Naive thymus-derived CD4-positive, alpha-beta T cell (primary cell): ENCODE measurements at regions not wholly inside any gene's neighbourhood (a gene's known extent, or its start where the extent isn't known, plus 50 kb on each side); places are given as distances from the start of the nearest gene placed in this dataset.
"Not testable (repeated sequence)": the region's sequence is repeated elsewhere in the genome, so short reads cannot be mapped to it uniquely, and the experiment has no call there.

Experiments
- ATAC-seq: fragments of 150-1000 bp; cut with Tn5 transposase; 2 replicates; pipeline ENCODE4 v1.10.0; 2021; ENCODE audit warnings: mild to moderate bottlenecking, moderate library complexity
- CTCF ChIA-PET: fragments of 350-600 bp; sonication (Branson Sonifier 250); formaldehyde crosslinking; loops from one replicate; lab custom pipeline; 2021; ENCODE audit warnings: antibody characterized with exemption; lab: Charles Lee
- POLR2A ChIA-PET: fragments of 350-600 bp; sonication (Branson Sonifier 250); formaldehyde crosslinking; loops from one replicate; lab custom pipeline; 2021; ENCODE audit warnings: antibody characterized with exemption, inconsistent platforms; lab: Charles Lee
- DNase-seq, 9 donors: peaks; one replicate each; pipeline versions ENCODE4 v3.0.0 to v3.0.0-alpha.2; 2020 to 2022; ENCODE audit warnings: mixed read lengths in 1 of 9
- H3K27ac ChIP-seq: one replicate; pipeline ENCODE4 v1.7.0; 2013; ENCODE audit warnings: mild to moderate bottlenecking, low read depth, low read length, moderate library complexity
- H3K27me3 ChIP-seq, 2 donors: one replicate each; pipeline ENCODE4 v1.7.0; 2013; ENCODE audit warnings: low read length in 2 of 2, mild to moderate bottlenecking in 2 of 2, moderate library complexity in 2 of 2; ENCODE audit not compliant: control insufficient read depth in 2 of 2, insufficient read depth in 2 of 2
- H3K36me3 ChIP-seq, 3 experiments: 1 replicate in 2 of 3; 2 replicates in 1 of 3; pipeline ENCODE4 v1.7.0; 2013; ENCODE audit warnings: low read length in 3 of 3, mild to moderate bottlenecking in 3 of 3, moderate library complexity in 1 of 3; ENCODE audit not compliant: insufficient read depth in 3 of 3, control insufficient read depth in 2 of 3
- H3K4me1 ChIP-seq, 2 donors: one replicate each; pipeline ENCODE4 v1.7.0; 2013; ENCODE audit warnings: low read length in 2 of 2, mild to moderate bottlenecking in 2 of 2, moderate library complexity in 1 of 2; ENCODE audit not compliant: control insufficient read depth in 2 of 2, insufficient read depth in 2 of 2
- H3K4me3 ChIP-seq: 2 replicates; pipeline ENCODE4 v1.7.0; 2013; ENCODE audit warnings: mild to moderate bottlenecking, low read length
- H3K9me3 ChIP-seq, 3 experiments: 1 replicate in 2 of 3; 2 replicates in 1 of 3; pipeline ENCODE4 v1.7.0; 2013; ENCODE audit warnings: low read length in 3 of 3; ENCODE audit not compliant: control insufficient read depth in 2 of 3
- H3K27ac Mint-ChIP-seq, 9 donors: one replicate each; pipeline ENCODE4 v1.8.0; 2020 to 2022; ENCODE audit warnings: mixed read lengths in 9 of 9, mild to moderate bottlenecking in 8 of 9, moderate library complexity in 5 of 9, inconsistent platforms in 2 of 9
- H3K27me3 Mint-ChIP-seq, 5 donors: one replicate each; pipeline ENCODE4 v1.8.0; 2021 to 2022; ENCODE audit warnings: mixed read lengths in 5 of 5, mild to moderate bottlenecking in 1 of 5
- H3K36me3 Mint-ChIP-seq, 5 donors: one replicate each; pipeline ENCODE4 v1.8.0; 2020 to 2022; ENCODE audit warnings: mixed read lengths in 5 of 5, mild to moderate bottlenecking in 3 of 5, inconsistent platforms in 1 of 5
- H3K4me1 Mint-ChIP-seq, 7 donors: one replicate each; pipeline ENCODE4 v1.8.0; 2020 to 2022; ENCODE audit warnings: mixed read lengths in 7 of 7, mild to moderate bottlenecking in 3 of 7, inconsistent platforms in 1 of 7
- H3K4me3 Mint-ChIP-seq, 10 donors: one replicate each; pipeline ENCODE4 v1.8.0; 2020 to 2022; ENCODE audit warnings: mild to moderate bottlenecking in 10 of 10, mixed read lengths in 10 of 10, moderate library complexity in 6 of 10, inconsistent platforms in 2 of 10
- H3K9me3 Mint-ChIP-seq, 11 donors: one replicate each; pipeline ENCODE4 v1.8.0; 2020 to 2022; ENCODE audit warnings: mixed read lengths in 11 of 11, mild to moderate bottlenecking in 4 of 11, inconsistent platforms in 1 of 11, moderate library complexity in 1 of 11
- intact Hi-C, 2 donors: fragments of 100-400 bp; cut with micrococcal nuclease; formaldehyde crosslinking; loops; one replicate each; pipeline ENCODE4 v1.15.1; 2023

GRCh38 chr10:30207485-30208052 lies 141.5 kb downstream of the MTPAP start:
- Histone ChIP-seq H3K27me3 (no peaks in the 10 kb centered on the region), H3K4me1 (no peaks in the 10 kb centered on the region), H3K9me3 (no peaks in the 10 kb centered on the region), H3K36me3 (no peaks in the 10 kb centered on the region), H3K4me3 (no peak overlapping the region), H3K27ac (no peak overlapping the region)
- DNase-seq, result no peak
- ATAC-seq, result no peak
- intact Hi-C loops, result no loop called here
- no peaks in the 10 kb centered on the region for H3K4me1 Mint-ChIP-seq
- POLR2A ChIA-PET, result no interaction called here
- no peak overlapping the region for H3K4me3 Mint-ChIP-seq
- CTCF ChIA-PET, result no interaction called here
- peaks cover 0 to 12% (median 3%) of the 10 kb centered on the region in 11 donors for H3K9me3 Mint-ChIP-seq
- H3K27me3 Mint-ChIP-seq, result peaks cover 5 to 31% (median 11%) of the 10 kb centered on the region in 5 donors
- H3K36me3 Mint-ChIP-seq, result no peaks in the 10 kb centered on the region
- no peak overlapping the region for H3K27ac Mint-ChIP-seq

GRCh38 chr10:30200017-30200415 lies 140.6 kb upstream of the JCAD start:
- no peak overlapping the region for H3K27ac Mint-ChIP-seq
- peaks cover 29 to 46% (median 42%) of the 10 kb centered on the region in 5 donors for H3K27me3 Mint-ChIP-seq
- no peaks in the 10 kb centered on the region for H3K4me1 ChIP-seq
- ATAC-seq (no peak), DNase-seq (no peak)
- H3K9me3 ChIP-seq, result no peaks in the 10 kb centered on the region
- CTCF ChIA-PET, result no interaction called here
- H3K27ac ChIP-seq, result no peak overlapping the region
- H3K4me3 ChIP-seq, result no peak overlapping the region
- H3K27me3 ChIP-seq, result no peaks in the 10 kb centered on the region
- POLR2A ChIA-PET, result no interaction called here
- H3K36me3 Mint-ChIP-seq, result no peaks in the 10 kb centered on the region
- no peak overlapping the region for H3K4me3 Mint-ChIP-seq
- H3K9me3 Mint-ChIP-seq, result peaks cover 0 to 10% (median 2%) of the 10 kb centered on the region in 11 donors
- intact Hi-C loops, result no loop called here
- no peaks in the 10 kb centered on the region for H3K4me1 Mint-ChIP-seq
- no peaks in the 10 kb centered on the region for H3K36me3 ChIP-seq

GRCh38 chr10:30199376-30200016 lies 140.1 kb upstream of the JCAD start:
- H3K36me3 Mint-ChIP-seq, result no peaks in the 10 kb centered on the region
- DNase-seq, result no peak

GRCh38 chr10:30197186-30197585 lies 137.8 kb upstream of the JCAD start:
- no peak overlapping the region for H3K27ac ChIP-seq
- peaks cover 0 to 5% (median 0%) of the 10 kb centered on the region in 11 donors for H3K9me3 Mint-ChIP-seq
- CTCF ChIA-PET, result no interaction called here

More at GRCh38 chr10:30199376-30200016, 140.1 kb upstream of the JCAD start:
- Mint-ChIP-seq H3K27me3 (peaks cover 29 to 49% (median 42%) of the 10 kb centered on the region in 5 donors), H3K4me1 (no peaks in the 10 kb centered on the region), H3K9me3 (peaks cover 0 to 11% (median 2%) of the 10 kb centered on the region in 11 donors), H3K27ac (no peak overlapping the region), H3K4me3 (no peak overlapping the region)
- no peaks in the 10 kb centered on the region for H3K36me3 ChIP-seq
- CTCF ChIA-PET, result no interaction called here
- no peak overlapping the region for H3K4me3 ChIP-seq
- no peak for ATAC-seq
- intact Hi-C loops, result no loop called here
- POLR2A ChIA-PET, result no interaction called here
- no peaks in the 10 kb centered on the region for H3K27me3 ChIP-seq
- no peaks in the 10 kb centered on the region for H3K4me1 ChIP-seq
- no peak overlapping the region for H3K27ac ChIP-seq
- no peaks in the 10 kb centered on the region for H3K9me3 ChIP-seq

GRCh38 chr10:30196559-30196958 lies 137.2 kb upstream of the JCAD start:
- H3K4me1 Mint-ChIP-seq, H3K4me3 ChIP-seq, H3K9me3 ChIP-seq, H3K27me3 ChIP-seq, POLR2A ChIA-PET, CTCF ChIA-PET, DNase-seq, H3K36me3 ChIP-seq, H3K4me1 ChIP-seq, ATAC-seq, intact Hi-C loops, H3K36me3 Mint-ChIP-seq, H3K4me3 Mint-ChIP-seq, H3K9me3 Mint-ChIP-seq, H3K27ac Mint-ChIP-seq, H3K27ac ChIP-seq: not testable (repeated sequence)
- peaks cover 22 to 54% (median 35%) of the 10 kb centered on the region in 5 donors for H3K27me3 Mint-ChIP-seq

More at GRCh38 chr10:30197186-30197585, 137.8 kb upstream of the JCAD start:
- H3K4me3 Mint-ChIP-seq, result no peak overlapping the region
- ATAC-seq, result no peak
- Histone ChIP-seq H3K4me1 (no peaks in the 10 kb centered on the region), H3K27me3 (no peaks in the 10 kb centered on the region), H3K9me3 (no peaks in the 10 kb centered on the region), H3K36me3 (no peaks in the 10 kb centered on the region), H3K4me3 (no peak overlapping the region)
- no peaks in the 10 kb centered on the region for H3K36me3 Mint-ChIP-seq
- no peak for DNase-seq
- no peak overlapping the region for H3K27ac Mint-ChIP-seq
- peaks cover 25 to 56% (median 38%) of the 10 kb centered on the region in 5 donors for H3K27me3 Mint-ChIP-seq
- POLR2A ChIA-PET, result no interaction called here
- intact Hi-C loops, result no loop called here
- H3K4me1 Mint-ChIP-seq, result peaks cover 0 to 6% (median 0%) of the 10 kb centered on the region in 7 donors

GRCh38 chr10:30192846-30193608 lies 133.6 kb upstream of the JCAD start:
- Histone ChIP-seq H3K27me3 (no peaks in the 10 kb centered on the region), H3K4me3 (no peak overlapping the region), H3K9me3 (no peaks in the 10 kb centered on the region), H3K36me3 (no peaks in the 10 kb centered on the region), H3K4me1 (no peaks in the 10 kb centered on the region), H3K27ac (no peak overlapping the region)
- ChIA-PET CTCF (no interaction called here), POLR2A (no interaction called here)
- Mint-ChIP-seq H3K4me1 (peaks cover 0 to 6% (median 0%) of the 10 kb centered on the region in 7 donors), H3K27me3 (peaks cover 4 to 32% (median 16%) of the 10 kb centered on the region in 5 donors), H3K4me3 (no peak overlapping the region), H3K9me3 (peaks cover 0 to 5% (median 0%) of the 10 kb centered on the region in 11 donors), H3K27ac (no peak overlapping the region), H3K36me3 (no peaks in the 10 kb centered on the region)
- no peak for DNase-seq
- no peak for ATAC-seq
- intact Hi-C loops, result no loop called here
